AG04450 (cell line): ENCODE measurements at regions not wholly inside any gene's neighbourhood (a gene's known extent, or its start where the extent isn't known, plus 50 kb on each side); places are given as distances from the start of the nearest gene placed in this dataset.
"Not testable (repeated sequence)": the region's sequence is repeated elsewhere in the genome, so short reads cannot be mapped to it uniquely, and the experiment has no call there.

ENCODE experiments used
- CTCF ChIA-PET: fragments of 300-600, 350-600 bp; formaldehyde crosslinking; extraction: SDS; loops from one replicate; lab custom pipeline; 2022; ENCODE audit warnings: antibody characterized with exemption, inconsistent platforms; lab: Charles Lee
- POLR2A ChIA-PET: fragments of 350-600 bp; formaldehyde crosslinking; extraction: SDS; loops from one replicate; lab custom pipeline; 2021; ENCODE audit warnings: antibody characterized with exemption, inconsistent platforms; lab: Yijun Ruan, JAX
- DNase-seq: peaks from one replicate; pipeline ENCODE4 v3.0.0-alpha.2; 2011; ENCODE audit warnings: low read depth, low spot score
- H3K27ac ChIP-seq: one replicate; pipeline ENCODE4 v1.5.1; 2012; ENCODE audit warnings: low read depth, low read length, control low read depth
- H3K27me3 ChIP-seq: one replicate; pipeline ENCODE4 v1.6.0; 2012; ENCODE audit warnings: low read length; ENCODE audit not compliant: control insufficient read depth, insufficient read depth
- H3K4me3 ChIP-seq: 2 replicates; pipeline ENCODE4 v1.5.1; 2011; ENCODE audit warnings: mild to moderate bottlenecking, low read depth, low read length, control low read depth
- H3K9me3 ChIP-seq: 2 replicates; pipeline ENCODE4 v1.5.1; 2012; ENCODE audit warnings: low read length; ENCODE audit not compliant: control insufficient read depth, insufficient read depth
- CTCF ChIP-seq: IDR thresholded peaks from 2 replicates; pipeline ENCODE4 v1.5.1; 2011; ENCODE audit warnings: low read depth, low read length, control low read depth, inconsistent platforms

GRCh38 chr12:89064151-89064550, 288.1 kb downstream of the DUSP6 start:
- DNase-seq: no peak
- no peak for TF ChIP-seq CTCF
- POLR2A ChIA-PET: no interaction called here
- no peaks in the 10 kb centered on the region for H3K9me3 ChIP-seq
- CTCF ChIA-PET: no interaction called here
- H3K4me3 ChIP-seq: no peak overlapping the region
- H3K27me3 ChIP-seq: no peaks in the 10 kb centered on the region
- H3K27ac ChIP-seq: no peak overlapping the region

DNA sequence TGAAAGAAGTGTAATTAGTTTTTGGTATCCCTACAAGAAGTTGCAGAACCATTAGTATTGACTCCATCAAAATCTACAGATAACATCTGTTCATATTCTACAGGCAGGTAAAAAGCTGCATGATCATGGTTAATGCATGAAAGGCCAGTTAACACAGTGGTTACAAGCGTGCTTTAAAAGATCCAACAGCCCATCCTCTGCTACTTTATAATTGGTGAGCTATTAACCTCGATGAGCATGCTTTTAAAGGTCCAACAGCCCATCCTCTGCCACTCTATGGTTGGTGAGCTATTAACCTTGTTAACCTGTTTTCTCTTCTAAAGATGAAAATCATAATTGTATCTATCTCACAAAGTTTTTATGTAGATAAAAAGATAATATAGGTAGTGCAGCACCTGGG, 289.3 kb downstream of the DUSP6 start:
- no peaks in the 10 kb centered on the region for H3K9me3 ChIP-seq
- POLR2A ChIA-PET: no interaction called here
- TF ChIP-seq CTCF: no peak
- no peaks in the 10 kb centered on the region for H3K27me3 ChIP-seq
- CTCF ChIA-PET: no interaction called here
- no peak overlapping the region for H3K27ac ChIP-seq
- no peak for DNase-seq
- H3K4me3 ChIP-seq: no peak overlapping the region

- H3K27me3 ChIP-seq: no peaks in the 10 kb centered on the region
- POLR2A ChIA-PET: interaction anchor here (0.6 kb wide), 1 partner anchor 23 kb away, joined by 3 read pairs; no protein-coding TSS in a partner anchor
- CTCF ChIA-PET: interaction anchor here (1.0 to 2.4 kb wide), 2 partner anchors 9 to 402 kb away, joined by 4 to 13 read pairs; no protein-coding TSS in a partner anchor
Observed at GRCh38 chr12:89059721-89060541, 292.4 kb downstream of the DUSP6 start.

DNA sequence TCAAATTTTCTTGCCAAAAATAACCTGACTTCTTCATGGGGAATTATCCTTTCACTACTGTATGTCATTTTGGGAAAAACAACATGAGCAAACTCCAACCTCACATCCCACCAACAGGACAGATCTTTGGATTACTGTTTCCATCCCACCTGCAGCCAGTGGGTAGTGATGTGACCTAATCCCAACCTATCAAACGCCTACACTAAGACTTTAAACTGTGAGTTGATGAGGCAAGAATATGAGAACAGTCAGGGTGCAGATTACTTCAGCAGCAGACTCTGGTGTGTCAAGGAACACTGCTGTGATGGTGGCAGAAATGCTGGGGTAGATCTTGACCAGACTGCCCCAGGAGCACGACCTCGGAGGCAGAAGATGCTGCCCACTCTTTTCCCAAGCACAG, 293.2 kb downstream of the DUSP6 start:
- POLR2A ChIA-PET: interaction anchor here (0.6 kb wide), 1 partner anchor 24 kb away, joined by 3 read pairs; no protein-coding TSS in a partner anchor
- Histone ChIP-seq H3K27ac (no peak overlapping the region), H3K9me3 (no peaks in the 10 kb centered on the region), H3K4me3 (no peak overlapping the region), H3K27me3 (no peaks in the 10 kb centered on the region)
- CTCF ChIA-PET: no interaction called here
- TF ChIP-seq CTCF: no peak
- no peak for DNase-seq

More at GRCh38 chr12:89059721-89060541, 292.4 kb downstream of the DUSP6 start:
- no peak for DNase-seq
- TF ChIP-seq CTCF: no peak
- Histone ChIP-seq H3K27ac (no peak overlapping the region), H3K4me3 (no peak overlapping the region), H3K9me3 (no peaks in the 10 kb centered on the region)

GRCh38 chr12:89058402-89058801, 293.9 kb downstream of the DUSP6 start:
- Histone ChIP-seq H3K9me3 (no peaks in the 10 kb centered on the region), H3K27ac (no peak overlapping the region), H3K27me3 (no peaks in the 10 kb centered on the region), H3K4me3 (no peak overlapping the region)
- ChIA-PET POLR2A (no interaction called here), CTCF (no interaction called here)
- TF ChIP-seq CTCF: no peak
- DNase-seq: no peak

DNA sequence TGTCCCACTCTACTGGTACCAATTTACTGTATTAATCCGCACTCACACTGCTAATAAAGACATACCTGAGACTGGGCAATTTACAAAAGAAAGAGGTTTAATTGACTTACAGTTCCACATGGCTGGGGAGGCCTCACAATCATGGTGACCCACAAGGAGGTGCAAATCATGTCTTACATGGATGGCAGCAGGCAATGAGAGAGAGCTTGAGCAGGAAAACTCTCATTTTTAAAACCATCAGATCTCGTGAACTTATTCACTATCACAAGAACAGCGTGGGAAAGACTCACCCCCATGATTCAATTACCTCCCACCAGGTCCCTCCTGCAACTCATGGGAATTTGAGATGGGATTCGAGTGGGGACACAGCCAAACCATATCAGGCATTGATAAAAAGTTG, 298.5 kb downstream of the DUSP6 start:
- CTCF ChIA-PET: interaction anchor here (1.1 to 1.4 kb wide), 2 partner anchors 405 to 407 kb away, joined by 3 to 4 read pairs; no protein-coding TSS in a partner anchor
- H3K4me3 ChIP-seq, POLR2A ChIA-PET, H3K27ac ChIP-seq, H3K9me3 ChIP-seq, H3K27me3 ChIP-seq, DNase-seq: not testable (repeated sequence)
